NCI-H146 treated with DMSO at 0.1 percent for 48 hours (cell line): ENCODE measurements at regions not wholly inside any gene's neighbourhood (a gene's known extent, or its start where the extent isn't known, plus 50 kb on each side); places are given as distances from the start of the nearest gene placed in this dataset.
"Not testable (repeated sequence)": the region's sequence is repeated elsewhere in the genome, so short reads cannot be mapped to it uniquely, and the experiment has no call there.

ENCODE experiments used
- DNase-seq: peaks from one replicate; lab custom pipeline; 2025; ENCODE audit not compliant: unreplicated experiment; lab: John Stamatoyannopoulos, UW

DNA sequence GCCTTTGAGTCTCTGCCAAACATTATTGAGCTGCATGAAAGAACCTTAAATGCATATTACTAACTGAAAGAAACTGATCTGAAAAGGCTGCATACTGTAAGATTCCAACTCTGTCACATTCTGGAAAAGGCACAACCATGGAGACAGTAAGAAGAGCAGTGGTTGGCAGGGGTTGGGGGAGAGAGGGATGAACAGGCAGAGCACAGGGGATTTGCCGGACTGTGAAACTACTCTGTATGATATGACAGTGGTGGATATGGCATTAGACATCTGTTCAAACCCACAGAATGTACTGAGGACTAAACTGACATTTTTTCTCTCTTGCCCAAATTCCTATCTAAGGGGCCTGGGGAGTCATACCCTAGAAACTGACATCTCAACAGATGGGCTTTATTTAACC is 138.4 kb downstream of the KCNJ12 start:
- not testable (repeated sequence) for DNase-seq

DNA sequence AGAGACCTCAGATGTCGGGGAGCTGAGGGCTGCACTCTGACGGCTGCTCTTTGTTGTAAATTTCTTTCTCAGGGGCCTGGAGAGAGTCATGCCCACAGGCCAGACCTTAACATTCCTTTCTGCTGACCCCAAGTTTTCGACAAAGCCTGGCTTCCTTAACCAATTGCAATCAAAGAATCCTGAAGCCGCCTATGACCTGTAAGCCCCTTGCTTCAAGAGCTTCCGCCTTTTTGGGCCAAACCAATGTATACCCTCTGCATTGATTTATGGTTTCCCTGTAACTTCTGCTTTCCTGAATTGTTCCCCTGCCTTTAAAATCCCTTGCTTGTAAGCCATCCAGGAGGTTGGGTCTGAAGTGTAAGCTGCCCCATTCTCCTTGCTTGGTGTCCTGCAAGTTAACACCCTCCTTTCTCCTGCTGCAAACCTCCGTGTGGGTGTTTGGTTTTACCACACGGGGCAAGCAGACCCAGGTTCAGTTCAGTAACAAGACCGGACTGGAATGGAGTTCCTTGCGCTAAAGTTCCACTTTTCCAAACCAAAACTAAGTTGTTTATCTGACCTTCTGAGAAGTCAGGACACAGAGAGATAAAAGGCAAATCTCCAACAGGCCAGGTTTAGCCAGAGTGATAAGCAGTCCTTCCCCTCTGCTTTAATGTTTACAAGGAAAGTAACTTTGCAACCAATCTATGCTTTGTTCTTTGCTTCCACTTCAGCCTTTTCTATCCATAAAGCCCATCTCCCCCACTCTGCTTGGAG is 141.6 kb downstream of the KCNJ12 start:
- DNase-seq: no peak

DNA sequence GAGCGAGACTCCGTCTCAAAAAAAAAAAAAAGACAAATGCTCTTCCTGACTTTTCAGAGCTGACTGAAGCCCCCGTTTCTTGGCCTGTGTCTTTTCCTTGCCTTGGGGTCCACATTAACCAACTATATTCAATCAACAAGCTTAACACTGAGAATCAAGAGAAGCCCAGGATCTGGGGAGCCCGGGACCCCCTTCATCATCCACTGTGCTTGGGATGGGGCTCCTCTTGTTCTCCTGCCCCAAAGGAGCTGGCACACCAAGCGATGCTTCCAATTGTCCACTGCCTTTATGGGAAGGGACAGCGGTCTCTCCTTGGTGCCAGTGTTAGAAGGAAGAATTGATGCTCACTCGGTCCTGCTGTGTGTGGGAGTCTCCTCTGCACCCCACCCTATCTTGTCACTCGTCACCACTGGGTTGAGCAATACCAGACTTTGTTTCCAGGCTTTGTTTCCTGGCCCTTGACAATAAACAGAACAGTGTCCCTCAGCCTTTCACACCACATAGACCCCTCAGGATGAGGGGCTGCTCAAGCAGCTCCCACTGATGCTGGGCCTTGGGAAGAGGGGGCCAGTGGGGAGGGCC is 146.7 kb downstream of the KCNJ12 start:
- DNase-seq: no peak

DNA sequence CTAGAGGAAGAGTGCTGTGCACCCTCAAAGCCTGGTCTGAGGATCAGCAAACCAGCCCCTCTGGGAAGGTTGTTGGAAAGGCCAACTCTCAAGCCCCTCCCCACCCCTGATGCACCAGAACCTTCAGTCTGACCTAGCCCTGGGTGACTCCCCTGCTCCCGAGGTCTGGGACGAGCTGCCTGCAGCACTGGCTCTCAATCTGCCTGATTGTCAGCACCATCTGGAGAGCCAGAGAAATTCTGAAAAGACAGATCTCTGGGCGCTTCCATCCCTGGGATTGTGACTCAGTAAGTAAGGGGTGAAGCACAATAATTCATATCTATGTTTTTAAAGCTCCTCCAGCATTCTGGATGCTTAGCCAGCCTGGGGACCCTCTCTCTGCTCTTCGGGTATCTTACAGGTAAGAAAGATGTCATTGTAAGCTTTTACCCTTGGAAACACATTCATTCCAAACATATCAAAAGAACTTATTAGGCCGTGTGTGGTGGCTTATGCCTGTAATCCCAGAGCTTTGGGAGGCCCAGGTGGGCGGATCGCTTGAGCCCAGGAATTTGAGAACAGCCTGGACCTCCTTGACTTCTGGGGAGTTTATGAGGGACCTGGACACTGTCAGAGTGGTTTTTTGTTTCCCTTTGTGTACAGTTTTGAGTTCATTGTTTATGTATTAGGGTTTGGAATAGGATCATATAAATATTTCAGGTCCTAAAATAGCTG is 147.5 kb downstream of the KCNJ12 start:
- DNase-seq: no peak

DNA sequence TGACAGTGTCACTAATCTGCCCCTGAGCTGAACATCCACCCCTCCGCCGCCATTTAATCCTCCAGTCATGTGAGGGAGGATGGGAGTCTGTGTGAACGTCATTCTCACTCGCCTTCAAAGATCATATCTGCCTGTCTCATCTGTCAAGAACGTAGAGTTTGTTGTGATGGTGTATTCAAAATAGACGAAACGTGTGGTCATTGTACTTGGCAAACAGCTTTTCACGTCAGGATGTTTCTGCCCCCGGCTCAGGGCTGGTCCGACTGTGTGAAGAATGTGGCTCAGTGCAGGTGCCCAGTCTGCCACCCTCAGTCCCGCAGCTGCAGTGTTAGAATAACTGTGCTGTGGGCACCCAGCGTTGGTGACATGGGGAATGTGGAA is 148.0 kb downstream of the KCNJ12 start:
- no peak for DNase-seq

DNA sequence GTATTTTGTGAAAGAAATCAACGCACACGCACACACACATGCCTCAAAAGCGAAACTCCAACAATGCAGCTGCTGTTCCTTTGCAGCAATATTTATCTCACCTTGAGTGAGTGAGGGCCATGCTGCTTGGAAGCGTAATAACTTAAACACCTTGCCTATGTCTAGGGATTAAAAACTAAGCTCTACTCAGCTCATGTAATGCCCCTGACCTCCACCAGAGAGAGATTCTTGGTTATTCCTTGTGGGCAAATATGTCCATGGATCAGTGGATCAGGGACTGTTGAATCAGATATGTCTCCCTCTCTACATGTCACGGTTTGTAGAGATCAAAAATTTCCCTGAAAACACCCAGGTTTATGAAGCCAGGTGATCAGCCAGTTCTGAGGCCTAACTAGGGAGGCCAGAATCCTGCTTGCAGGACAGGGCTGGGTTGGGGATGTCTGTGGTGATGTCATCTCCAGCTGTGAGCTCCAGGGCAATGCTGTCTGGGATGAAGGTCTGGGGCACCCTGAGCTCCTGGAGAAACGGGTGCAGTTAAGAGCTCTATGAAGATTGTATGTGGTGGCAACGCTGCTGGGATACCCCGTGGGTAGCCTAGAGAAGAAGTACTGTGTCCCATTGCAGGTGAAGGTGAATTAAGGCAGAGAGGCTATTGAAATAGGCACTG is 149.4 kb downstream of the KCNJ12 start:
- DNase-seq: no peak

DNA sequence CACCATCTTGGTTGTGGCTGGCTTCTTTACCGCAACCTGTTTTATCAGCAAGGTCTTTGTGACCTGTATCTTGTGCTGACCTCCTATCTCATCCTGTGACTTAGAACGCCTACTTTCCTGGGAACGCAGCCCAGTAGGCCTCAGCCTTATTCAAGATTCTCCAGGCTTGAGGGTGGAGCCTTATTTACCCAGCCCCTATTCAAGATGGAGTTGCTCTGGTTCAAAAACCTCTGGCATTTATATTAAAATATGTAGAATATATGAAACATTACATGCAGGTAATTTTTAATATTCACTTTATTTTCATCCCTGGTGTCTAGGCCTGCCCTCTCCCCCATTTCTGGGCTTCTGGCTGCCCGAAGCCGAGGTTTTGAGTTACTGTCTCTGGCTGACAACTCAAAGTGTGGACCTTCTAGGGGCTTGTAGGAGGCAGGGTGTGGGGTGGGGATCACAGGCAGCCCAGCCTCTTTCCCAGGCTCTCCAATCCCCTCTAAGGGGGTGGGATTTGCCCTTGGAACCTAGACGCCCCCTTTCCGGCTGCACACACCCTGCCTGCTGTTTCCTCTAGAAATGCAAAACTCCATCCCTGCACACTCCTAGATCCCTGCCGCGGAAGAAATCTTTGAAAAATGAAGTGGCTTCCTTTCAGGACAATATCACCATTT is 152.0 kb downstream of the KCNJ12 start:
- DNase-seq: no peak

DNA sequence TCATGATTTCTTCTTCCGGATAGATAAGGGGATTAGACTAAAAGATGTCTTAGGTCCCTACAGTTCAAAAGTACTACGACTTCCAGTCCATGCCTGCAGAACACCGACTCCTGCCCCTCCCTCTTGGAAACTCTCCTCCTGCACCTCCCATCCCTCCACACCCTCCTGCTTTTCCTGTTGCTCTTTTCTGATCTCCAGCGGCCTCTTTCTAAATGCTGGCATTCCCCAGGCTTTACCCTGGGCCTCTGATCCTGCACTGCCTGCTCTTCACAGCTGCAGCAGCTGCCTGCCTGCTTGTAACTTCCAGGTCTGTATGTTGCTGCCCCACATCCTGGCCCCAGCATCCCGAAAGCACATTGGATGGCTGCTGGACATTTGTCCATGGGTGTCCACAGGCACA is 154.2 kb downstream of the KCNJ12 start:
- DNase-seq: no peak

DNA sequence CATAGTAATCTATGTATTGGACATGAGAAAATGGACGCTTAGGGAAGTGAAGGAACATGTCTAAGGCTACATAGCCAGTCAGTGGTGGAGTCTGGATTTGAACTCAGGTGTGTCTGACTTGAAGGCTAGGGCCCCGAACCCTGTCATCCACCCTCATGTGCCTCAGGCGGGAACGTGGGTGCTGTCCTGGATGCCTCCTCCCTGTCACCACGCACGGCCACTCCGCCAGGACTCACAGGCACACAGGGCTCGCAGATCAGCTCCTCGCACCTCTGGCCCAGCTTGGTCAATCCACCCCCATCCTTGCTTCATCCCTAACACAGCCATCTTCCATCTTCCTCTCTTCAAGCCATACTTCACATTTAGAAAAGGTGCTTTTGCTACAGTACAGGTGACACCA is 154.7 kb downstream of the KCNJ12 start:
- no peak for DNase-seq

DNA sequence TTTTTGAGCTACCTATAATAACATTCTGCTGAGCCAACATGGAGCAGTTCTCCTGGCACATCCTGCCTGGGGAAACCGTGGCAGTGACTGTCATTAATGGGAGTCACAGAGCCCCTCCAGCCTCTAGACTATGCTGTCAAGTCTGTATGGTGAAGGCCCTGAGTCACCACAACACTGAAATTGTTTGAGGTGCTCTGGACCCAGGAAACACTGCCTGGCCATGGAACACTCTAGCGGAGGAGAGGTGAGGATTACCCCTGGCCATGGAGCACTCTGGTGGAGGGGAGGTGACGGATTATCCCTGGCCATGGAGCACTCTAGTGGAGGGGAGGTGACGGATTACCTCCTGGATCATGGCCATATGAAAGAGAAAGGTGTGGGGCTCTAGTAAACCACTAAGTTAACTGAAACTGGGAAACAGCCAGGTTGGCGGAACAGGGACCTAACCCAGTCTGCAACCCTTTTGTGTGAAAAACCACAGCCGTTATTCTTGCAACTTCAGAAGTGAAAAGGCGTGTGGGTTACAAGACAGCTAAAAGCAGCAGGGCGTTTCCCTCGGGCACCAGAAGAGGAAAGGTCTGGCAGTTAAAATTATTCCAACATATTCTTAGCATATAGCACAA is 156.7 kb downstream of the KCNJ12 start:
- no peak for DNase-seq

DNA sequence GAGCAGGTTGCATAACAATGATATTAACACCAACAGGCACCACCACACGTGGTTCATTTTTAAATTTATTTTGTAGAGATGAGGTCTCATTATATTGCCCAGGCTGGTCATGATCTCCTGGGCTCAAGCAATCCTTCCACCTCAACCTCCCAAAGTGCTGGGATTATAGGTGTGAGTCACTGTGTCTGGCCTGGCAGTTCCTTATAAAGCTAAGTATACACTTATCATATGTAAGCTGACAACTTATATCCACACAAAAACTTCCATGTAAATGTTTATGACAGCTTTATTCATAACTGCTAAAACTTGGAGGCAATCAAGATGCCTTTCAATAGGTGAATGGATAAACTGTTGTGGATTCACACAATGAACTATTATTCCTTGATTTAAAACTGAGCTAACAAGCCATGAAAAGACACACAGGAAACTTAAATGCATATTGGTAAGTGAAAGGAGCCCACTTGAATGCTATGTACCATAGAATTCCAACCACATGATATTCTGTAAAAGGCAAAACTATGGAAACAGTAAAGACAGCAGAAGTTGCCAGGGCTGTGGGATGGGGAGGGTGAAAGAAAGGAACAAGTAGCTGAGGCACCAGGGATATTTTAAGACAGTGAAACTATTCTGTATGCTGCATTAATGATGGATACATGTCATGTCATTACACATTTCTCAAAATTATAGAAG is 156.5 kb upstream of the KCNJ18 start:
- no peak for DNase-seq

DNA sequence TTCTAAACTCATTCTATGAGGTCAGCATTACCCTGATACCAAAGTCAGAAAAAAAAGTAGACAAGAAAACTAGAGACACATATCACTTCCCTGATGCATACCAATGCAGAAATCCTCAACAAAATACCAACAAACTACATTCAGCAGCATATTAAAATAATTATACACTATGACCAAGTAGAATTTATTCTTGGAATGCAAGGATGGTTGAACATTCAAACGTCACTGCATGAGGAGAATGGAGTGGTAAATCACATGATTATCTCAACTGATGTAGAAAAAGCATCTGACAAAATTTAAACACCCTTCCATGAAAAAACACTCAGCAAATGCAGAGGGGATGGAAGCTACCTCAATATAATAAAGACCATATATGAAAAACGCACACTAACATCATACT is 155.0 kb upstream of the KCNJ18 start:
- DNase-seq: no peak

DNA sequence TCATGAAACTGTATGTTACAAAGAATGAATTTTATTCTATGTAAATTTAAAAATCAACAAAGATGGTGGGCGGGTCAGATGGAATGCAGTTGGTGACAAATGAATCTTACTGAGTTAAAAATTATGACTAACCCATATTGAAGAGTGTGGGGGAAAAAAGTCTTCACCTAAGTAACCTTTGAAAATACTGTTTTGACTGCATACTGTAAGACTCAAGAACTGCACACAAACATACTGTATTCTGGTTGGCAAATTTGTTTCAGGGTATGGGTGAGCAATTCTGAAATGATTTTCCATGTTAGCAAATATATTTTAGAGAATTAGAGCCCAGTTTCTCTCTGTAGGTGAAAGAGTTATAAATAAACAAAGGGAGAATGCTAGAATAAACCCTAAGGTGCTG is 153.7 kb upstream of the KCNJ18 start:
- no peak for DNase-seq

DNA sequence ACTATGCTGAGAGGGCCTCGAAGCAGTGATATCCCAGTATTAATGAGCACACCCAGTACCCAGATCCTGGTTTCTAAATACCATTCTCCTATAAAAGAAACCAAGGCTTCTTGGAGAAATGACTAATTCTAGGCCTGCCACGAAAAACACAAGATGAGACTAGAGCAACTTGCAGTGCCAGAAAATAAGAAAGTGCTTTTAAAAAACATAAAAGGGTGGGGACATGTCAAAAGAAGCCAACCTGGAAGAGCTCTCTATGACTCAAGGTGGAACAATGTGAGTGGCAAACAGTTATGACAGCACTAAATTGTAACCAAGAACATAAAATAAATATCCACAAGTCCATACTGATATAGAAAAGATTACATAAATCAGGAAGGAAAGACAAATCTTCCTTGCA is 153.2 kb upstream of the KCNJ18 start:
- no peak for DNase-seq

DNA sequence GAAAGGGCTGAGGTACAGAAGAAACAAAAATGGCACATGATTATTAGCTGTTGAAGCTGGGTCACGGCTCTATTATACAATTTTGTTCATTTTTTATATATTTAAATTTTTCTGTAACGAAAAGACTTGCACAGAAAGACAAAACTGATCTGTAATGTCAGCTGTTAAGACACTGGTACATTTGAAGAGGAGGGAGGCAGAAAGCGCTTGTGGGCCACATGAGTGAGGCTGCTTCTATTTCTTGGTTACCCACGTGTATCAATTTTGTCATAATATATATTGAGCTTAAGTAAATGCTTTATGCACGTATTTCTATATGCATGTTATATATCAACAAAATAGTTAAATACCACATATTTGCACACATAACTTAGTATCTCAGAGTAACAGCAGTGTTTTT is 151.8 kb upstream of the KCNJ18 start:
- DNase-seq: no peak

DNA sequence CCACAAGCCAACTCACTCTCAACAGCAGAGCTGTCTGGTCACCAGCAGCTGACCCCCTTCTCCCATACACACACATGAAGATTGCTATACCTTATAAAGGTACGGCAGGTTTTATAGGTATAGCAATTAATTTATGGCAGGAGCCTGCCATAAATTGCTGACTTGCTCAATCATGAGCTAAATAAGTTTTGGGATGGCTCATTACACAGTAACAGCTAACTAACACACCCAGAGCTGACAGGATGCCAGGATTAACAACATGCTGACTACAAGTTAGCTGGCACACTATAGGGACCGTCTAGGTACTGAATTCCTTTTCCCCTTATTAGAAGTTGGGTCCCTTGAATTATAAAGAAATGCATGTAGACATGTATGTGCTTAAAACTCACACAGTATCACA is 150.3 kb upstream of the KCNJ18 start:
- DNase-seq: no peak

DNA sequence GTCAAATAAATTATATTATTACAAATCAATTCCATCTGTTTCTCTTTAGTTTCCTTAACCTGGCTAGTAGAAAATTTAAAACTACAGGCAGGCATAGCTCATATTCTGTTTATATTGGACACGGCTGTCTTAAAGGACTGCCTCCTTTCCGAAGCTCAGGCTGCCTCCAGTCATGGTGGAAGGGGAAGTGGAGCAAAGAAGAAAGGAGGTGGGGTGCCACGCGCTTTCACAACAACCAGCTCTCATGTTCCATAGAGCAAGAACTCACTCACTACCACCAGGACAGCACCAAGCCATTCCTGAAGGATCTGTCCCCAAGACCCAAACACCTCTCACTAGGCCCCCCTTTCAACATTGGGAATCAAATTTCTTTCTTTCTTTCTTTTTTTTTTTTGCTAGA is 149.3 kb upstream of the KCNJ18 start:
- DNase-seq: no peak

DNA sequence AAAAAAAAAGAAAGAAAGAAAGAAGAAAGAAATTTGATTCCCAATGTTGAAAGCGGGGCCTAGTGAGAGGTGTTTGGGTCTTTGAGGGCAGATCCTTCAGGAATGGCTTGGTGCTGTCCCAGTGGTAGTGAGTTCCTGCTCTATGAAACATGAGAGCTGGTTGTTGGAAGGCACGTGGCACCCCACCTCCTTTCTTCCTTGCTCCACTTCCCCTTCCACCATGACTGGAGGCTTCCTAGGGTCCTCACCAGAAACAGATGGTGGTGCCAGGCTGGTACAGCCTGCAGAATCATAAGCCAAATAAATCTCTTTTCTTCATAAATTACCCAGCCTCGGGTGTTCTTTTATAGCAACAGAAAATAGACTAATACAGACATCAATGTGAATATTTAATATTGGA is 147.3 kb upstream of the KCNJ18 start:
- DNase-seq: no peak

DNA sequence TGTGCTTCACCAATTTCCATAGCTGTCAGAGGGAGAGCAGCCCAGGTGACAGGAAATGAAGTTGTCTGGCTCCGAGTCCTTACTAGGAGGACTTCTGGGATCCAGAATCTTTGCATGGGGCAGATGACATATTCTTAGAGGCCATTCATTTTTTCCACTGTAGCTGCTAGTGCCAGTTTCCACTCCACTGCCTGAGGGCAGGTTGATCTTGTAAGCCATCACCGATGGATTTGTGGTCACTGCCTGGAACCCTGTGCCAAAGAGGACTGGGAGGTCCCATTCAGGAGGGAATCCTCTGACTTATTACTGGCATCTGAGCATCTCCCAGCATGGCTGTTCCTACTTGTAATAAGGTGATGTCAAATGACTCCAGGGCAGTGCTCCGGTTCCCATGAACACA is 144.1 kb upstream of the KCNJ18 start:
- DNase-seq: no peak

DNA sequence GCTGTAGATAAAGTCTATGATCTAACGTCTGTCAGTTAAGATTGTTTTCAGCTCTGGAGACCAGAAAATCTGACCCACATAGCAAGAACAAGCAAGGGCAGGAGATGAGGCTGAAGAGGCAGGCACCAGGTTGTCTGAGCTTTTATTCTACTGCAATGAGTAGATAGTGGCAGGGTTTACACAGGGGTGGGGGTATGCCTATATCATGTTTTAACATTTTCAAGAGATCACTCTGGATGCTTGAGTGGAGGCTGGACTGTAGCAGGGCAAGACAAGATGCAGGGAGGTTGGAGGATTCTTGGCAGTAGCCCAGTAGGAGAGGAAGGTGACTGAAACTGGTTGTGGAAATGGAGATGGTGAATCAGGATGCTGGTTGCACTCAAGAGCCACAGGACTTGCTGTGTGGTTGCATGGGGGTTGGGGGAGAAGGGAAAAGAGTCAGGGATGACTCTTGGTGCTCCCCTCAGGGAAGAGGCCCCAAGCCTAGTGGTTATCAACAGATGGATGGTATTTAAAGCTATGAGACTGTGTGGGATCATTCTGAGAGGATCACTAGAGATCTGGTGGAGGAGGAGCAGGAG is 143.1 kb upstream of the KCNJ18 start:
- DNase-seq: no peak
